ENCODE measurements at regions not wholly inside any gene's neighbourhood (a gene's known extent, or its start where the extent isn't known, plus 50 kb on each side); places are given as distances from the start of the nearest gene placed in this dataset.
A peak's percentile ranks its signal among the peaks of the same experiment; 100 is the strongest.

DNA sequence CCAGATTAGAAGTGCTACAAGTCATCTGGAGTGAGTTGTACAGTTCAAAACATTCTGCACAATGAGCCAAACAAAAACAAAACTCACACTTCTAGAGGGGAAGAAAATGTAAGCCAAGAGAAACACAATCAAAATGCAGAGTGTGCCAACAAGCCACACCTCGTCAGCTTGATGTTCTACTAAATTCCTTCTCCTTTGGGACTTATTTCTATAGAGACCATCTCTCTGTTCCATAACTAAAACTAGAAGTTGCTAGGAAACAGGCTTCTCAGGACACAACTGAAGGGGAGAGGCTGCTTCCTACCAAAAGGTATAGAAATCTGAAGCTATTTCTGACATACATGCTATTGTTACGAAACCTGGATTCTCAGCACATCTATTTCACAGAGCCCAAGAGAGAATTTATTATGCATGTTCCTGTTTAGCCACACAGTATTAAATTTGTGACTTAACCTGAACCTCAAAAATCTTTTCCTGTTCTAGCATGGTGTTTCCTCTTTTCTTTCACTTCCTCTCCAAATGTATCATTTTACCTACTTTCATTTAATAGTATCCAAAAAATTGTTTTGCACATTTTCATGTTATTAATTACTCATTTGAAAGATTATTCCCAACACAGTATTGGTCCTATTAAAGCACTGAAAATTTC is 211.4 kb upstream of the CCDC150 start:
- 29 to 33% methylated on average over 2 of the region's 2 CpGs for WGBS, 2 experiments (ENCODE audit: low coverage in 1 of 2, low lambda C conversion rate in 2 of 2, missing lambda C conversion rate in 2 of 2)
- no peaks in the 10 kb centered on the region for H3K9me3 ChIP-seq (ENCODE audit: low read depth)

DNA sequence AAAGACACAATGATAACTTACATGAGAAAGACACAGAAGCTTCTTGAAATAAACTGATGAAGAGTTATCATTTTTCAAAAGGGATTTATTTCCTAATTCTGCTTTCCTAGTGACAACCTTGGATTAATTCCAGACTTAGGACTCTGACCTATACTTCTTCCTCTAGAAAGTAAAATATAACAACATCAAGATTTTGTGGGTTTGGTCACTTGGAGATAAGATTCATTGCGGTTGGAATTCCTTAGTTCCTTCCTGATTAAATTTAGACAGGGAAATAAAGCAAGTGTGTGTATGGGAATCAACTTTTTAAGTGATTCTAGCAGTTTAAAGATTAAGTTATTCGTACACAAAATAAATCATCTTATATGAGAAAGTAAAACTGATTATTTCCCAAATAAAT is 208.4 kb upstream of the CCDC150 start:
- in situ Hi-C loops (cut with MboI) = no loop called here
- WGBS, 2 experiments (ENCODE audit: low coverage in 1 of 2, low lambda C conversion rate in 2 of 2, missing lambda C conversion rate in 2 of 2) = 91% methylated on average over 2 of the region's 2 CpGs
- H3K9ac ChIP-seq = no peak overlapping the region
- H4K20me1 ChIP-seq (ENCODE audit: insufficient read depth) = no peaks in the 10 kb centered on the region
- no peaks in the 10 kb centered on the region for H3K9me2 ChIP-seq (ENCODE audit: insufficient read depth)
- no peaks in the 10 kb centered on the region for H3K9me3 ChIP-seq (ENCODE audit: low read depth)
- no peak for TF ChIP-seq EZH2phosphoT487 (IDR thresholded peaks at IDR 0.05; ENCODE audit: insufficient read depth, low read depth)
- H3K79me2 ChIP-seq (ENCODE audit: insufficient read depth) = no peaks in the 10 kb centered on the region
- H3K4me2 ChIP-seq (ENCODE audit: unreplicated experiment) = no peak overlapping the region
- no peak for DNase-seq
- H3K27me3 ChIP-seq (replicated peaks; ENCODE audit: insufficient read depth) = no peaks in the 10 kb centered on the region
- peaks cover 8% of the 10 kb centered on the region for H3K4me1 ChIP-seq (ENCODE audit: insufficient read depth)
- H3K36me3 ChIP-seq (ENCODE audit: low read depth) = no peaks in the 10 kb centered on the region
- H3K27ac ChIP-seq = no peak overlapping the region
- no peak overlapping the region for H3K4me3 ChIP-seq
- no peaks in the 10 kb centered on the region for H3F3A ChIP-seq (ENCODE audit: insufficient read depth)
- H2AFZ ChIP-seq = no peak overlapping the region

More for the DNA sequence above, 211.4 kb upstream of the CCDC150 start:
- Histone ChIP-seq H3K27ac (no peak overlapping the region), H3F3A (ENCODE audit: insufficient read depth) (no peaks in the 10 kb centered on the region), H3K36me3 (ENCODE audit: low read depth) (no peaks in the 10 kb centered on the region), H4K20me1 (ENCODE audit: insufficient read depth) (no peaks in the 10 kb centered on the region), H2AFZ (no peak overlapping the region), H3K27me3 (replicated peaks; ENCODE audit: insufficient read depth) (no peaks in the 10 kb centered on the region), H3K9me2 (ENCODE audit: insufficient read depth) (no peaks in the 10 kb centered on the region), H3K4me3 (no peak overlapping the region), H3K4me2 (ENCODE audit: unreplicated experiment) (no peak overlapping the region), H3K4me1 (ENCODE audit: insufficient read depth) (no peaks in the 10 kb centered on the region), H3K79me2 (ENCODE audit: insufficient read depth) (no peaks in the 10 kb centered on the region), H3K9ac (no peak overlapping the region)
- in situ Hi-C loops (cut with MboI) = no loop called here
- TF ChIP-seq EZH2 (IDR thresholded peaks at IDR 0.05; ENCODE audit: insufficient read depth, poor library complexity, severe bottlenecking) = no peak
- DNase-seq = no peak

DNA sequence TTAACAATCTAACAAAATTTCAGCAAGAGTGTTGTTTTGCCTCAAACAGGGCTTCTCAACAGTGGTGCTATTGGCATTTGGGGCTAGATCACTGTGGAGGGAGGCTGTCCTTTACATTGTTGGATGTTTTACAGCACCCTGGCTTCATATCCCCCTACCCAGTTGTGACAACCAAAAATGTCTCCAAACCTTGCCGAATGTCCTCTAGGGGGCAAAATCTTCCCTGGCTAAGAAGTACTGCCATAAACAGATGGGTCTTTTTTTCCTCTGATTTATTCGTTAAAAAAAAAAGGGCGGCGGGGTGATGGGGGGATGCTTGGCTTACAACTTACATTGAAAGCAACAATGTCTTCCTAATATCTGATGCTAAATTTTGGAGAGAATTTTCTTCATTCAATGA is 207.6 kb upstream of the CCDC150 start:
- in situ Hi-C loops (cut with MboI) = no loop called here
- no peaks in the 10 kb centered on the region for H3K79me2 ChIP-seq (ENCODE audit: insufficient read depth)
- TF ChIP-seq EZH2phosphoT487 (IDR thresholded peaks at IDR 0.05; ENCODE audit: insufficient read depth, low read depth) (no peak), EZH2 (IDR thresholded peaks at IDR 0.05; ENCODE audit: insufficient read depth, poor library complexity, severe bottlenecking) (no peak)

DNA sequence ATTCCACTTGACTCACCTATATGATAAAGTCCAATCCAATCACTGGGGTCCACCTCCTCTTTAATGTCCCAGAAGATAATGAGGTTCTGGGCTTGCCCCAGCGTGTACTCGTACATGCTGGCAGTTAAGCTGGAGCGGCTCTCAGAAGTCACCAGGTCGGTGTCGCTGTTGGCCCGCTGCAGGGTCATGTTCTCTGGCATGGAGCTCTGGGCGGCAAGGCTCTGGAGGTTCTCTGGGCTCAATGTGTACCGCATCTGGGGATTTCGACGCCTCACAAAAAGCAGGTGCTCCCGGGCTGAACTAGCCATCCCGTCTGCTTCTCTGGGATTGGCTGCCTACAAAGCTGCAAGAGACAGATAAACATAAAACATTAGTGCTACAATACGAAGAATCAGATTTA is 206.4 kb upstream of the CCDC150 start:
- in situ Hi-C loops (cut with MboI) = no loop called here
- TF ChIP-seq EZH2 (IDR thresholded peaks at IDR 0.05; ENCODE audit: insufficient read depth, poor library complexity, severe bottlenecking) (no peak), EZH2phosphoT487 (IDR thresholded peaks at IDR 0.05; ENCODE audit: insufficient read depth, low read depth) (no peak)

More for the DNA sequence above, 207.6 kb upstream of the CCDC150 start:
- H3K4me2 ChIP-seq (ENCODE audit: unreplicated experiment) = no peak overlapping the region
- no peak overlapping the region for H3K4me3 ChIP-seq
- WGBS, 2 experiments (ENCODE audit: low coverage in 1 of 2, low lambda C conversion rate in 2 of 2, missing lambda C conversion rate in 2 of 2) = 87 to 88% methylated on average over 4 of the region's 4 CpGs
- no peaks in the 10 kb centered on the region for H3K36me3 ChIP-seq (ENCODE audit: low read depth)
- H4K20me1 ChIP-seq (ENCODE audit: insufficient read depth) = no peaks in the 10 kb centered on the region
- no peak overlapping the region for H3K9ac ChIP-seq
- peak; percentile 31 for DNase-seq
- H3K27me3 ChIP-seq (replicated peaks; ENCODE audit: insufficient read depth) = no peaks in the 10 kb centered on the region
- no peak overlapping the region for H2AFZ ChIP-seq
- no peak overlapping the region for H3K27ac ChIP-seq
- H3K9me2 ChIP-seq (ENCODE audit: insufficient read depth) = no peaks in the 10 kb centered on the region
- no peaks in the 10 kb centered on the region for H3F3A ChIP-seq (ENCODE audit: insufficient read depth)
- H3K9me3 ChIP-seq (ENCODE audit: low read depth) = no peaks in the 10 kb centered on the region
- peaks cover 8% of the 10 kb centered on the region for H3K4me1 ChIP-seq (ENCODE audit: insufficient read depth)

DNA sequence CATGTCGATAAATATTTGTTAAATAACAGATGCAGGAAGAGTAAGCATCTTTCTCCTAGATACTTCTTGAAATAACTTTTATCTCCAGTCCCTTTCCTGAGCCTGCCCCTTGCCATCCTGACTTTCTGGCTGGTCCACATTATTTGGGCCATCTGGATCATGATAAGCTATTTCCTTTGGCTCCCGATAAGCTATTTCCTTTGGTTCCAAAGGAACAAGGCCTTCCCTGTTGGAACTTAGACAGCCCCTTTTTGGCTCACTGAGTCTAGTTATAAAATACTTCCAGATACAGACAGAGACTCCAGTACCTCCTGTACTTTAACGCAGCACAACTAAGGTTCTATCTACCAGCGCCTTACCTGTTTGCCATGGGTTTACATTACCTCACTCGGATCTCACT is 205.3 kb upstream of the CCDC150 start:
- Histone ChIP-seq H3F3A (ENCODE audit: insufficient read depth) (no peaks in the 10 kb centered on the region), H3K4me1 (ENCODE audit: insufficient read depth) (peaks cover 8% of the 10 kb centered on the region), H3K27me3 (replicated peaks; ENCODE audit: insufficient read depth) (no peaks in the 10 kb centered on the region), H3K36me3 (ENCODE audit: low read depth) (no peaks in the 10 kb centered on the region), H2AFZ (no peak overlapping the region), H3K9me3 (ENCODE audit: low read depth) (no peaks in the 10 kb centered on the region), H3K9me2 (ENCODE audit: insufficient read depth) (no peaks in the 10 kb centered on the region), H3K27ac (no peak overlapping the region), H4K20me1 (ENCODE audit: insufficient read depth) (no peaks in the 10 kb centered on the region), H3K79me2 (ENCODE audit: insufficient read depth) (no peaks in the 10 kb centered on the region), H3K4me2 (ENCODE audit: unreplicated experiment) (no peak overlapping the region), H3K4me3 (no peak overlapping the region), H3K9ac (no peak overlapping the region)
- in situ Hi-C loops (cut with MboI) = no loop called here
- whole genome bisulfite sequencing, 2 experiments (ENCODE audit: low coverage in 1 of 2, low lambda C conversion rate in 2 of 2, missing lambda C conversion rate in 2 of 2) = 61 to 65% methylated on average over 5 of the region's 5 CpGs
- DNase-seq = no peak
- no peak for TF ChIP-seq EZH2phosphoT487 (IDR thresholded peaks at IDR 0.05; ENCODE audit: insufficient read depth, low read depth)
- TF ChIP-seq EZH2 (IDR thresholded peaks at IDR 0.05; ENCODE audit: insufficient read depth, poor library complexity, severe bottlenecking) = no peak

More for the DNA sequence above, 206.4 kb upstream of the CCDC150 start:
- H3K9ac ChIP-seq = no peak overlapping the region
- H3K36me3 ChIP-seq (ENCODE audit: low read depth) = no peaks in the 10 kb centered on the region
- no peaks in the 10 kb centered on the region for H3F3A ChIP-seq (ENCODE audit: insufficient read depth)
- no peak overlapping the region for H3K4me2 ChIP-seq (ENCODE audit: unreplicated experiment)
- no peak overlapping the region for H3K4me3 ChIP-seq
- no peaks in the 10 kb centered on the region for H3K9me2 ChIP-seq (ENCODE audit: insufficient read depth)
- H3K79me2 ChIP-seq (ENCODE audit: insufficient read depth) = no peaks in the 10 kb centered on the region
- 97% methylated on average over 13 of the region's 13 CpGs for WGBS, 2 experiments (ENCODE audit: low coverage in 1 of 2, low lambda C conversion rate in 2 of 2, missing lambda C conversion rate in 2 of 2)
- no peak for DNase-seq
- H3K4me1 ChIP-seq (ENCODE audit: insufficient read depth) = peaks cover 8% of the 10 kb centered on the region
- H3K9me3 ChIP-seq (ENCODE audit: low read depth) = no peaks in the 10 kb centered on the region
- no peaks in the 10 kb centered on the region for H3K27me3 ChIP-seq (replicated peaks; ENCODE audit: insufficient read depth)
- no peak overlapping the region for H2AFZ ChIP-seq
- no peak overlapping the region for H3K27ac ChIP-seq
- no peaks in the 10 kb centered on the region for H4K20me1 ChIP-seq (ENCODE audit: insufficient read depth)

All from GM23248 (cell line).